ENCODE measurements at regions not wholly inside any gene's neighbourhood (a gene's known extent, or its start where the extent isn't known, plus 50 kb on each side); places are given as distances from the start of the nearest gene placed in this dataset.

DNA sequence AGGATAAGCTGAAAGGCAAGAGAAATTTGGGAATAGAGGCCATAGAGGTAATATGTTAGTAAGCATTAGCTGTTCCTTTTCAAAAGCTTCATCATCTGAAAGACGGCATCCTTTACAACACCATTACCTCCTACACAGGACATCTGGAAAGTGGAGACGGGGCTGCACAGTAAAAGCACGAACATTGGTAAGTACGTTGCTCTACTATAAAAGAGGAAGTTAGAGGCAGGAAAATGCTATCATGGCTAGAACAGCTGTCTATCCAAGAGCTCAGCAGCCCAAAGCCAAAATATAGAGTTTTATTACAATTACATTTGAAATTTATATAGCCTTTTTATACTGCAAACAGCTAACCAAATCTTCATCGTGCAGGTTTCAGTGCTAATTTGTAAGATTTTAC lies 172.3 kb upstream of the GRIP1 start:
- no peak for DNase-seq
- no peak overlapping the region for H4K91ac ChIP-seq (ENCODE audit: insufficient read length, low read depth, low read length)
- no peak overlapping the region for H3T11ph ChIP-seq (ENCODE audit: low read length)
- H2BK5ac ChIP-seq (ENCODE audit: insufficient read length, low read length), result no peak overlapping the region
- no CpG with 5 or more reads among the region's 5 CpGs for WGBS (ENCODE audit: extremely low coverage, insufficient read length, low lambda C conversion rate)
- Mint-ChIP-seq H3K27me3 (ENCODE audit: low read depth) (no peaks in the 10 kb centered on the region), H3K4me1 (no peaks in the 10 kb centered on the region), H3K36me3 (ENCODE audit: insufficient read depth in 1 of 3, low read depth in 3 of 3) (no peaks in the 10 kb centered on the region), H3K9me3 (no peaks in the 10 kb centered on the region), H3K4me3 (no peak overlapping the region), H3K27ac (no peak overlapping the region)
- H3K23me2 ChIP-seq (ENCODE audit: insufficient read length, low read depth, low read length, poor library complexity, severe bottlenecking), result no peaks in the 10 kb centered on the region
- no peak overlapping the region for H3K23ac ChIP-seq (ENCODE audit: insufficient read length, low read depth, low read length)
- H3K79me2 ChIP-seq (ENCODE audit: insufficient read depth, low read length), result no peaks in the 10 kb centered on the region
- no peaks in the 10 kb centered on the region for H4K20me1 ChIP-seq (ENCODE audit: control insufficient read depth, insufficient read depth, insufficient read length)
- no peak overlapping the region for H3K4me2 ChIP-seq (ENCODE audit: insufficient read depth, insufficient read length, low read length)
- H3K9me3 ChIP-seq (ENCODE audit: control insufficient read depth, low read depth, low read length), result no peaks in the 10 kb centered on the region
- no peak overlapping the region for H3K9ac ChIP-seq (ENCODE audit: extremely low read depth, insufficient read length, low read length)
- H2BK20ac ChIP-seq (ENCODE audit: low read depth, low read length, poor library complexity, severe bottlenecking), result no peak overlapping the region
- H2BK15ac ChIP-seq (ENCODE audit: low read depth, low read length), result no peak overlapping the region
- H2AFZ ChIP-seq (ENCODE audit: low read length), result no peak overlapping the region
- H3K18ac ChIP-seq (ENCODE audit: insufficient read length, low read depth, low read length), result no peak overlapping the region
- H3K79me1 ChIP-seq (ENCODE audit: insufficient read depth, low read depth, low read length, poor library complexity, severe bottlenecking), result no peaks in the 10 kb centered on the region
- no peaks in the 10 kb centered on the region for H3K4me1 ChIP-seq (ENCODE audit: insufficient read depth, low read length)
- H4K8ac ChIP-seq (replicated peaks; ENCODE audit: insufficient read length, low read depth, low read length), result no peak overlapping the region
- H4K5ac ChIP-seq (ENCODE audit: insufficient read length, low read depth, low read length), result no peak overlapping the region
- H3K14ac ChIP-seq (ENCODE audit: insufficient read depth, low read length), result no peak overlapping the region
- TF ChIP-seq, protein P1, sequence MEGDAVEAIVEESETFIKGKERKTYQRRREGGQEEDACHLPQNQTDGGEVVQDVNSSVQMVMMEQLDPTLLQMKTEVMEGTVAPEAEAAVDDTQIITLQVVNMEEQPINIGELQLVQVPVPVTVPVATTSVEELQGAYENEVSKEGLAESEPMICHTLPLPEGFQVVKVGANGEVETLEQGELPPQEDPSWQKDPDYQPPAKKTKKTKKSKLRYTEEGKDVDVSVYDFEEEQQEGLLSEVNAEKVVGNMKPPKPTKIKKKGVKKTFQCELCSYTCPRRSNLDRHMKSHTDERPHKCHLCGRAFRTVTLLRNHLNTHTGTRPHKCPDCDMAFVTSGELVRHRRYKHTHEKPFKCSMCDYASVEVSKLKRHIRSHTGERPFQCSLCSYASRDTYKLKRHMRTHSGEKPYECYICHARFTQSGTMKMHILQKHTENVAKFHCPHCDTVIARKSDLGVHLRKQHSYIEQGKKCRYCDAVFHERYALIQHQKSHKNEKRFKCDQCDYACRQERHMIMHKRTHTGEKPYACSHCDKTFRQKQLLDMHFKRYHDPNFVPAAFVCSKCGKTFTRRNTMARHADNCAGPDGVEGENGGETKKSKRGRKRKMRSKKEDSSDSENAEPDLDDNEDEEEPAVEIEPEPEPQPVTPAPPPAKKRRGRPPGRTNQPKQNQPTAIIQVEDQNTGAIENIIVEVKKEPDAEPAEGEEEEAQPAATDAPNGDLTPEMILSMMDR (conservative IDR thresholded peaks at IDR 0.05), result no peak
- no peak overlapping the region for H3K4ac ChIP-seq (ENCODE audit: low read depth, low read length)
- no peak overlapping the region for H2AK5ac ChIP-seq (ENCODE audit: insufficient read length, low read length)
- no peak overlapping the region for H2BK12ac ChIP-seq (ENCODE audit: insufficient read length, low read depth, low read length)
- no peak overlapping the region for H3K56ac ChIP-seq (ENCODE audit: insufficient read length, low read depth, low read length)
- H3K27ac ChIP-seq (ENCODE audit: insufficient read length, low read depth, low read length), result no peak overlapping the region
- no peaks in the 10 kb centered on the region for H3K27me3 ChIP-seq (ENCODE audit: insufficient read depth, low read length)
- no peak overlapping the region for H2BK120ac ChIP-seq (ENCODE audit: low read depth, low read length, poor library complexity, severe bottlenecking)
